ENCODE measurements at regions not wholly inside any gene's neighbourhood (a gene's known extent, or its start where the extent isn't known, plus 50 kb on each side); places are given as distances from the start of the nearest gene placed in this dataset.
"Not testable (repeated sequence)": the region's sequence is repeated elsewhere in the genome, so short reads cannot be mapped to it uniquely, and the experiment has no call there.

DNA sequence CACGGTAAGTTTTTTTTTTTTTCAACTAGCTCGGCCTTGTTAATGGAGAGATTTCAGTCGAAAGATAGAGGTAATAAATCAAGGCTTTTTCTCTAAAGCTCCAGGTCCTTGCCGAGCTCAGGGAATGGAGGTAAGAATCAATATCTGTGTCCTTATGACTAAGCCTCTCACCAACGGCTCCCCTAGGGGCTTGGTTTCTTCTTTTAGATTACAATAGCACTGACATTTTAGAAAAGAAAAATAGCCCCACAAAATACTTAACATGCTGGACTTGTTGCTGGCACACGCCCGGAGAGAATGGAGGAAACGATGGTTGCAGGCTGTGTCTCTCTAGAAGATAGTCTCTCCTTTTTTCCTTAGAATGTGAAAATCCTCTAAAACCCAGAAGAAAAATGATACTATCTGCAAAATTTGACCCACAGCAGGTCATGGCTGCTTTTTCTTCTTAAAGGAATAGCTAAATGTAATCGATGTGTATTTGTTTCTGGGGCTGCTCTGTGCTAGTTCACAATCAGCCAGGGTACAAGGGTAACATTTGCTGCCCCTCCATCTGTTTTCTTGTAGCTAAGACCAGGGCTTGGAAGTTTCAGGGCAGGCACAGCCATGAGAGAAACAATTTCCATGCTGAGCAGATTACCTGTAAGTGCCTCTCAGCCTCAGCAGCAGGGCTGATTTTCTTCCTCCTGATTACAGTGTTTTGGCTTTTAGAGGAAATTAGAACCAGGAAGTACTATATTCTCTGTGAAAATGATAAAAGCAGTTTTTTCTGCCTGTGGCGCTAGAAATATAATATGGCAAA is 86.2 kb upstream of the GNG12 start:
- H3K27me3 ChIP-seq (ENCODE audit: control insufficient read depth in 1 of 2, insufficient read depth in 2 of 2, low read length in 1 of 2), result no peaks in the 10 kb centered on the region
- no peaks in the 10 kb centered on the region for H3K4me1 ChIP-seq (ENCODE audit: control insufficient read depth in 1 of 2, insufficient read depth in 2 of 2, low read length in 2 of 2)
- H3K36me3 ChIP-seq (ENCODE audit: control insufficient read depth in 1 of 2, insufficient read depth in 2 of 2, low read length in 1 of 2), result no peaks in the 10 kb centered on the region
- DNase-seq, result no peak
- H3K27ac ChIP-seq (ENCODE audit: low read depth in 1 of 2, low read length in 2 of 2), result no peak overlapping the region
- no peak overlapping the region for H3K4me3 ChIP-seq (ENCODE audit: low read length in 2 of 2)
- WGBS, 2 donors, result 79 to 82% methylated on average over 10 of the region's 10 CpGs
- no peaks in the 10 kb centered on the region for H3K9me3 ChIP-seq (ENCODE audit: control insufficient read depth, low read length)
- intact Hi-C loops (cut with DNase I), result no loop called here
- no peak for ATAC-seq (ENCODE audit: low FRiP score)

GRCh38 chr1:67918067-67918466 is 84.8 kb upstream of the GNG12 start:
- Histone ChIP-seq H3K36me3 (ENCODE audit: control insufficient read depth in 1 of 2, insufficient read depth in 2 of 2, low read length in 1 of 2) (no peaks in the 10 kb centered on the region), H3K9me3 (ENCODE audit: control insufficient read depth, low read length) (no peaks in the 10 kb centered on the region), H3K27me3 (ENCODE audit: control insufficient read depth in 1 of 2, insufficient read depth in 2 of 2, low read length in 1 of 2) (no peaks in the 10 kb centered on the region), H3K4me1 (ENCODE audit: control insufficient read depth in 1 of 2, insufficient read depth in 2 of 2, low read length in 2 of 2) (no peaks in the 10 kb centered on the region), H3K4me3 (ENCODE audit: low read length in 2 of 2) (no peak overlapping the region), H3K27ac (ENCODE audit: low read depth in 1 of 2, low read length in 2 of 2) (no peak overlapping the region)
- intact Hi-C loops (cut with DNase I), result no loop called here
- WGBS, 2 donors, result 94 to 98% methylated on average over 2 of the region's 2 CpGs
- no peak for DNase-seq
- no peak for ATAC-seq (ENCODE audit: low FRiP score)

- intact Hi-C loops (cut with DNase I), result no loop called here
- no peak for DNase-seq
Observed at GRCh38 chr1:67917006-67917405, 83.7 kb upstream of the GNG12 start.

GRCh38 chr1:67916140-67916886 is 83.0 kb upstream of the GNG12 start:
- WGBS, 2 donors, result 84 to 90% methylated on average over 8 of the region's 8 CpGs
- Histone ChIP-seq H3K36me3 (ENCODE audit: control insufficient read depth in 1 of 2, insufficient read depth in 2 of 2, low read length in 1 of 2) (no peaks in the 10 kb centered on the region), H3K4me3 (ENCODE audit: low read length in 2 of 2) (no peak overlapping the region), H3K4me1 (ENCODE audit: control insufficient read depth in 1 of 2, insufficient read depth in 2 of 2, low read length in 2 of 2) (no peaks in the 10 kb centered on the region), H3K27ac (ENCODE audit: low read depth in 1 of 2, low read length in 2 of 2) (no peak overlapping the region), H3K9me3 (ENCODE audit: control insufficient read depth, low read length) (no peaks in the 10 kb centered on the region), H3K27me3 (ENCODE audit: control insufficient read depth in 1 of 2, insufficient read depth in 2 of 2, low read length in 1 of 2) (no peaks in the 10 kb centered on the region)
- ATAC-seq (ENCODE audit: low FRiP score) (no peak), DNase-seq (no peak)
- intact Hi-C loops (cut with DNase I), result no loop called here

More at GRCh38 chr1:67917006-67917405, 83.7 kb upstream of the GNG12 start:
- Histone ChIP-seq H3K36me3 (ENCODE audit: control insufficient read depth in 1 of 2, insufficient read depth in 2 of 2, low read length in 1 of 2) (no peaks in the 10 kb centered on the region), H3K9me3 (ENCODE audit: control insufficient read depth, low read length) (no peaks in the 10 kb centered on the region), H3K4me1 (ENCODE audit: control insufficient read depth in 1 of 2, insufficient read depth in 2 of 2, low read length in 2 of 2) (no peaks in the 10 kb centered on the region), H3K27ac (ENCODE audit: low read depth in 1 of 2, low read length in 2 of 2) (no peak overlapping the region), H3K4me3 (ENCODE audit: low read length in 2 of 2) (no peak overlapping the region), H3K27me3 (ENCODE audit: control insufficient read depth in 1 of 2, insufficient read depth in 2 of 2, low read length in 1 of 2) (no peaks in the 10 kb centered on the region)
- no peak for ATAC-seq (ENCODE audit: low FRiP score)

DNA sequence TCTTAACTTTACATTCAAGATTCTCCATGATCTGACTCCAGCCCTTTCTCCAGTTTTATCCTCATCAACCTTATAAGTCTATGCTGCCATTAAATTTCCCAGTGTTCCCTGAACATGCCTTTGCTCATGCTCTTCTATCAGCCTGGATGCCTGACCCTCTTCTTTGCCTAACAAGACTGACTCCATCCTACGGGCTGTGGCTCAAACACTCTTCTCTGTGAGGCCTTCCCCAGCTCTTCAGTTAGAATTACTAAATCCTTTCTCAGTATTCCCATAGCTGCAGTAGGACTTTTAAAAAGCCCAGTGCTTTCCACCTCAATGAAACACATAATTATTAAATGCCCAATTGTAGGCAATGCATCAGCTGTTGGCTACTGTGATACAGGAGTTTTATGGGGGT is 76.5 kb upstream of the GNG12 start:
- Histone ChIP-seq H3K4me1 (ENCODE audit: control insufficient read depth in 1 of 2, insufficient read depth in 2 of 2, low read length in 2 of 2) (no peaks in the 10 kb centered on the region), H3K9me3 (ENCODE audit: control insufficient read depth, low read length) (no peaks in the 10 kb centered on the region), H3K27ac (ENCODE audit: low read depth in 1 of 2, low read length in 2 of 2) (no peak overlapping the region), H3K36me3 (ENCODE audit: control insufficient read depth in 1 of 2, insufficient read depth in 2 of 2, low read length in 1 of 2) (no peaks in the 10 kb centered on the region), H3K4me3 (ENCODE audit: low read length in 2 of 2) (no peak overlapping the region), H3K27me3 (ENCODE audit: control insufficient read depth in 1 of 2, insufficient read depth in 2 of 2, low read length in 1 of 2) (no peaks in the 10 kb centered on the region)
- intact Hi-C loops (cut with DNase I), result no loop called here
- ATAC-seq (ENCODE audit: low FRiP score), result no peak
- WGBS, 2 donors, result 97 to 100% methylated on average over 1 of the region's 1 CpG
- DNase-seq, result no peak

- no peaks in the 10 kb centered on the region for H3K9me3 ChIP-seq (ENCODE audit: control insufficient read depth, low read length)
- no peak for DNase-seq
- intact Hi-C loops (cut with DNase I), result no loop called here
- no peaks in the 10 kb centered on the region for H3K27me3 ChIP-seq (ENCODE audit: control insufficient read depth in 1 of 2, insufficient read depth in 2 of 2, low read length in 1 of 2)
- WGBS, 2 donors, result 69 to 72% methylated on average over 6 of the region's 6 CpGs
- H3K36me3 ChIP-seq (ENCODE audit: control insufficient read depth in 1 of 2, insufficient read depth in 2 of 2, low read length in 1 of 2), result no peaks in the 10 kb centered on the region
- no peak for ATAC-seq (ENCODE audit: low FRiP score)
- H3K27ac ChIP-seq (ENCODE audit: low read depth in 1 of 2, low read length in 2 of 2), result no peak overlapping the region
- H3K4me1 ChIP-seq (ENCODE audit: control insufficient read depth in 1 of 2, insufficient read depth in 2 of 2, low read length in 2 of 2), result no peaks in the 10 kb centered on the region
- no peak overlapping the region for H3K4me3 ChIP-seq (ENCODE audit: low read length in 2 of 2)
Observed at GRCh38 chr1:67908250-67908936, 75.1 kb upstream of the GNG12 start.

GRCh38 chr1:67907467-67907866 is 74.2 kb upstream of the GNG12 start:
- H3K27ac ChIP-seq (ENCODE audit: low read depth in 1 of 2, low read length in 2 of 2); H3K4me1 ChIP-seq (ENCODE audit: control insufficient read depth in 1 of 2, insufficient read depth in 2 of 2, low read length in 2 of 2); DNase-seq; H3K9me3 ChIP-seq (ENCODE audit: control insufficient read depth, low read length); H3K36me3 ChIP-seq (ENCODE audit: control insufficient read depth in 1 of 2, insufficient read depth in 2 of 2, low read length in 1 of 2); H3K4me3 ChIP-seq (ENCODE audit: low read length in 2 of 2); ATAC-seq (ENCODE audit: low FRiP score); intact Hi-C loops (cut with DNase I); H3K27me3 ChIP-seq (ENCODE audit: control insufficient read depth in 1 of 2, insufficient read depth in 2 of 2, low read length in 1 of 2): not testable (repeated sequence)
- WGBS, 2 donors, result 87 to 91% methylated on average over 4 of the region's 4 CpGs

DNA sequence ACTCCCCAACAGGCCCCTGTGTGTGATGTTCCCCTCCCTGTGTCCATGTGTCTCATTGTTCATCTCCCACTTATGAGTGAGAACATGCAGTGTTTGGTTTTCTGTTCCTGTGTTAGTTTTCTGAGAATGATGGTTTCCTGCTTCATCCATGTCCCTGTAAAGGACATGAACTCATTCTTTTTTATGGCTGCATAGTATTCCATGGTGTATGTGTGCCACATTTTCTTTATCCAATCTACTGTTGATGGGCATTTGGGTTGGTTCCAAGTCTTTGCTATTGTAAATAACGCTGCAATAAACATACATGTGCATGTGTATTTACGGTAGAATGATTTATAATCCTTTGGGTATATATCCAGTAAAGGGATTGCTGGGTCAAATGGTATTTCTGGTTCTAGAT is 72.7 kb upstream of the GNG12 start:
- H3K27ac ChIP-seq (ENCODE audit: low read depth in 1 of 2, low read length in 2 of 2); intact Hi-C loops (cut with DNase I); H3K4me3 ChIP-seq (ENCODE audit: low read length in 2 of 2); H3K36me3 ChIP-seq (ENCODE audit: control insufficient read depth in 1 of 2, insufficient read depth in 2 of 2, low read length in 1 of 2); H3K9me3 ChIP-seq (ENCODE audit: control insufficient read depth, low read length); H3K4me1 ChIP-seq (ENCODE audit: control insufficient read depth in 1 of 2, insufficient read depth in 2 of 2, low read length in 2 of 2); ATAC-seq (ENCODE audit: low FRiP score); DNase-seq; H3K27me3 ChIP-seq (ENCODE audit: control insufficient read depth in 1 of 2, insufficient read depth in 2 of 2, low read length in 1 of 2): not testable (repeated sequence)
- WGBS, 2 donors, result 92 to 95% methylated on average over 2 of the region's 2 CpGs
